HCEC 1CT (cell line): ENCODE measurements at regions not wholly inside any gene's neighbourhood (a gene's known extent, or its start where the extent isn't known, plus 50 kb on each side); places are given as distances from the start of the nearest gene placed in this dataset.

Experiments
- DNase-seq: peaks from one replicate; pipeline ENCODE4 v3.0.0-alpha.2; 2017

- no peak for DNase-seq
These were observed 110.7 kb upstream of the IVNS1ABP start for GRCh38 chr1:185427776-185428175.

GRCh38 chr1:185427264-185427663, 110.2 kb upstream of the IVNS1ABP start:
- no peak for DNase-seq

- no peak for DNase-seq
These were observed 109.8 kb upstream of the IVNS1ABP start for GRCh38 chr1:185426848-185427247.

GRCh38 chr1:185425163-185425562, 108.1 kb upstream of the IVNS1ABP start:
- DNase-seq, result no peak

- DNase-seq, result no peak
These were observed 104.6 kb upstream of the IVNS1ABP start for GRCh38 chr1:185421485-185422107.

GRCh38 chr1:185420588-185421081, 103.6 kb upstream of the IVNS1ABP start:
- no peak for DNase-seq

- no peak for DNase-seq
These were observed 102.7 kb upstream of the IVNS1ABP start for GRCh38 chr1:185419718-185420117.

GRCh38 chr1:185418472-185418871, 101.4 kb upstream of the IVNS1ABP start:
- DNase-seq, result no peak

GRCh38 chr1:185412385-185413087, 95.5 kb upstream of the IVNS1ABP start:
- DNase-seq, result no peak

- no peak for DNase-seq
These were observed 92.9 kb upstream of the IVNS1ABP start for GRCh38 chr1:185409763-185410528.

- no peak for DNase-seq
These were observed 92.3 kb upstream of the IVNS1ABP start for GRCh38 chr1:185409345-185409744.

GRCh38 chr1:185408700-185409270, 91.7 kb upstream of the IVNS1ABP start:
- DNase-seq, result no peak

GRCh38 chr1:185406691-185407009, 89.6 kb upstream of the IVNS1ABP start:
- no peak for DNase-seq

GRCh38 chr1:185406006-185406690, 89.1 kb upstream of the IVNS1ABP start:
- DNase-seq, result no peak

GRCh38 chr1:185404907-185405568, 88.0 kb upstream of the IVNS1ABP start:
- no peak for DNase-seq

GRCh38 chr1:185404291-185404690, 87.2 kb upstream of the IVNS1ABP start:
- no peak for DNase-seq

GRCh38 chr1:185402930-185403329, 85.9 kb upstream of the IVNS1ABP start:
- no peak for DNase-seq

- DNase-seq, result no peak
These were observed 84.0 kb upstream of the IVNS1ABP start for GRCh38 chr1:185401019-185401418.

- DNase-seq, result peak; percentile 67
These were observed 83.0 kb upstream of the IVNS1ABP start for GRCh38 chr1:185400052-185400451.

GRCh38 chr1:185398599-185398998, 81.6 kb upstream of the IVNS1ABP start:
- DNase-seq, result no peak

GRCh38 chr1:185398022-185398421, 81.0 kb upstream of the IVNS1ABP start:
- DNase-seq, result no peak

- DNase-seq, result no peak
These were observed 80.1 kb upstream of the IVNS1ABP start for GRCh38 chr1:185397183-185397582.
